ENCODE measurements at regions not wholly inside any gene's neighbourhood (a gene's known extent, or its start where the extent isn't known, plus 50 kb on each side); places are given as distances from the start of the nearest gene placed in this dataset.

- no peak for ATAC-seq
- TF ChIP-seq ZFP30 (CRISPR knock-in tag; IDR thresholded peaks at IDR 0.05) = no peak
- TF ChIP-seq TCF4 (CRISPR knock-in tag; IDR thresholded peaks at IDR 0.05; ENCODE audit: borderline replicate concordance) = no peak
- no peak for TF ChIP-seq ESRRG (CRISPR knock-in tag; IDR thresholded peaks at IDR 0.05)
- no peak for TF ChIP-seq GLIS3 (CRISPR knock-in tag; IDR thresholded peaks at IDR 0.05)
- TF ChIP-seq CREB5 (CRISPR knock-in tag; IDR thresholded peaks at IDR 0.05; ENCODE audit: low read depth) = no peak
- no peak for TF ChIP-seq CSRNP3 (CRISPR knock-in tag; IDR thresholded peaks at IDR 0.05)
- TF ChIP-seq OSR1 (CRISPR knock-in tag; IDR thresholded peaks at IDR 0.05) = no peak
- no peak for TF ChIP-seq ZFP3 (CRISPR knock-in tag; IDR thresholded peaks at IDR 0.05)
- no peak for TF ChIP-seq PATZ1 (CRISPR knock-in tag; IDR thresholded peaks at IDR 0.05; ENCODE audit: borderline replicate concordance)
- no peak for TF ChIP-seq TOX (CRISPR knock-in tag; IDR thresholded peaks at IDR 0.05; ENCODE audit: borderline replicate concordance)
- no peak for TF ChIP-seq SNAI2 (CRISPR knock-in tag; IDR thresholded peaks at IDR 0.05)
- no peak for TF ChIP-seq TSHZ2 (CRISPR knock-in tag; IDR thresholded peaks at IDR 0.05)
Observed at GRCh38 chr13:73833325-73834070, 300.7 kb downstream of the KLF12 start.

- ATAC-seq = no peak
- TF ChIP-seq SNAI2 (CRISPR knock-in tag; IDR thresholded peaks at IDR 0.05) (no peak), RARB (CRISPR knock-in tag; IDR thresholded peaks at IDR 0.05) (no peak), ZC3H10 (CRISPR knock-in tag; IDR thresholded peaks at IDR 0.05) (no peak), ZFP3 (CRISPR knock-in tag; IDR thresholded peaks at IDR 0.05) (no peak), CREB5 (CRISPR knock-in tag; IDR thresholded peaks at IDR 0.05; ENCODE audit: low read depth) (no peak), TSHZ2 (CRISPR knock-in tag; IDR thresholded peaks at IDR 0.05) (no peak), ZNF8 (CRISPR knock-in tag; IDR thresholded peaks at IDR 0.05) (no peak), TOX (CRISPR knock-in tag; IDR thresholded peaks at IDR 0.05; ENCODE audit: borderline replicate concordance) (no peak), POU6F1 (CRISPR knock-in tag; IDR thresholded peaks at IDR 0.05; ENCODE audit: borderline replicate concordance, low read depth) (no peak), ZFP30 (CRISPR knock-in tag; IDR thresholded peaks at IDR 0.05) (no peak), ESRRG (CRISPR knock-in tag; IDR thresholded peaks at IDR 0.05) (no peak), ZNF70 (CRISPR knock-in tag; IDR thresholded peaks at IDR 0.05) (no peak), OSR1 (CRISPR knock-in tag; IDR thresholded peaks at IDR 0.05) (no peak), ARNTL (CRISPR knock-in tag; IDR thresholded peaks at IDR 0.05; ENCODE audit: borderline replicate concordance, low read depth) (no peak), BACH2 (CRISPR knock-in tag; IDR thresholded peaks at IDR 0.05; ENCODE audit: borderline replicate concordance) (no peak), CSDC2 (CRISPR knock-in tag; IDR thresholded peaks at IDR 0.05) (no peak), PATZ1 (CRISPR knock-in tag; IDR thresholded peaks at IDR 0.05; ENCODE audit: borderline replicate concordance) (no peak)
Observed at GRCh38 chr13:73832825-73833224, 301.4 kb downstream of the KLF12 start.
